K562 (cell line): ENCODE measurements at regions not wholly inside any gene's neighbourhood (a gene's known extent, or its start where the extent isn't known, plus 50 kb on each side); places are given as distances from the start of the nearest gene placed in this dataset.

Experiments
- GABPA ChIP-seq: fragments of 200-800 bp; sonication (Bioruptor generic); conservative IDR thresholded peaks from 2 replicates; pipeline ENCODE4 v1.6.1; 2016; ENCODE audit warnings: low read depth, missing genetic modification characterization, missing compliant biosample characterization
- HCFC1 ChIP-seq: IDR thresholded peaks from 2 replicates; pipeline ENCODE4 v1.6.1; 2012; ENCODE audit warnings: low read depth, low read length, improper control_type of control experiment
- KDM5B ChIP-seq: fragments of 200-600 bp; sonication (generic); IDR thresholded peaks from 2 replicates; pipeline ENCODE4 v1.6.1; 2012; ENCODE audit warnings: low read depth, mild to moderate bottlenecking, moderate library complexity, low read length, control low read depth, inconsistent platforms; ENCODE audit not compliant: insufficient replicate concordance
- NCOA6 ChIP-seq: fragments of 450-650 bp; IDR thresholded peaks from 2 replicates; pipeline ENCODE4 v1.6.1; 2017; ENCODE audit warnings: mild to moderate bottlenecking
- NR3C1 ChIP-seq: sonication (generic); formaldehyde crosslinking; IDR thresholded peaks from 2 replicates; pipeline ENCODE4 v1.8.1; 2022; ENCODE audit warnings: missing genetic modification reagents
- POLR2B ChIP-seq: fragments of 450-650 bp; IDR thresholded peaks from 2 replicates; pipeline ENCODE4 v1.6.1; 2018; ENCODE audit warnings: low read depth; ENCODE audit not compliant: partially characterized antibody
- RBM22 ChIP-seq: fragments of 200-400 bp; formaldehyde crosslinking; IDR thresholded peaks from 2 replicates; pipeline ENCODE4 v1.6.1; 2018; ENCODE audit warnings: low read length, low read depth; ENCODE audit not compliant: poor library complexity, severe bottlenecking
- RNF219 ChIP-seq: fragments of 250-450 bp; sonication (Bioruptor Pico); IDR thresholded peaks from 2 replicates; pipeline ENCODE4 v1.5.0; 2022; ENCODE audit warnings: mild to moderate bottlenecking
- TRIM28 ChIP-seq: fragments of 450-650 bp; IDR thresholded peaks from 2 replicates; pipeline ENCODE4 v1.6.1; 2017
- ZNF280A ChIP-seq: fragments of 450-650 bp; IDR thresholded peaks from 2 replicates; pipeline ENCODE4 v1.6.1; 2018; ENCODE audit warnings: mild to moderate bottlenecking, low read depth; ENCODE audit not compliant: partially characterized antibody
- TF ChIP-seq, protein P1 (sequence below): fragments of 450-650 bp; IDR thresholded peaks from 2 replicates; pipeline ENCODE4 v1.6.1; 2016; ENCODE audit warnings: borderline replicate concordance
- TF ChIP-seq, protein P2 (sequence below), 2 experiments: fragments of 450-650 bp; IDR thresholded peaks; 2 replicates each; pipeline ENCODE4 v1.6.1; 2016; ENCODE audit warnings: mild to moderate bottlenecking in 2 of 2, borderline replicate concordance in 1 of 2, low read depth in 1 of 2, moderate library complexity in 1 of 2

GRCh38 chr7:25495342-25496250, 267.3 kb upstream of the NPVF start (continued):
- TF ChIP-seq GABPA (tag): no peak
- no peak for TF ChIP-seq RNF219
- peak; percentile 80 for TF ChIP-seq TRIM28
- no peak for TF ChIP-seq RBM22
- TF ChIP-seq, protein P1, sequence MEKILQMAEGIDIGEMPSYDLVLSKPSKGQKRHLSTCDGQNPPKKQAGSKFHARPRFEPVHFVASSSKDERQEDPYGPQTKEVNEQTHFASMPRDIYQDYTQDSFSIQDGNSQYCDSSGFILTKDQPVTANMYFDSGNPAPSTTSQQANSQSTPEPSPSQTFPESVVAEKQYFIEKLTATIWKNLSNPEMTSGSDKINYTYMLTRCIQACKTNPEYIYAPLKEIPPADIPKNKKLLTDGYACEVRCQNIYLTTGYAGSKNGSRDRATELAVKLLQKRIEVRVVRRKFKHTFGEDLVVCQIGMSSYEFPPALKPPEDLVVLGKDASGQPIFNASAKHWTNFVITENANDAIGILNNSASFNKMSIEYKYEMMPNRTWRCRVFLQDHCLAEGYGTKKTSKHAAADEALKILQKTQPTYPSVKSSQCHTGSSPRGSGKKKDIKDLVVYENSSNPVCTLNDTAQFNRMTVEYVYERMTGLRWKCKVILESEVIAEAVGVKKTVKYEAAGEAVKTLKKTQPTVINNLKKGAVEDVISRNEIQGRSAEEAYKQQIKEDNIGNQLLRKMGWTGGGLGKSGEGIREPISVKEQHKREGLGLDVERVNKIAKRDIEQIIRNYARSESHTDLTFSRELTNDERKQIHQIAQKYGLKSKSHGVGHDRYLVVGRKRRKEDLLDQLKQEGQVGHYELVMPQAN: peak; percentile 29; the same call in 1 of the 2 replicates
- TF ChIP-seq NCOA6: no peak
- no peak for TF ChIP-seq HCFC1
- TF ChIP-seq KDM5B: no peak
- no peak for TF ChIP-seq ZNF280A
- no peak for TF ChIP-seq NR3C1 (CRISPR knock-in tag)
- TF ChIP-seq, protein P2, sequence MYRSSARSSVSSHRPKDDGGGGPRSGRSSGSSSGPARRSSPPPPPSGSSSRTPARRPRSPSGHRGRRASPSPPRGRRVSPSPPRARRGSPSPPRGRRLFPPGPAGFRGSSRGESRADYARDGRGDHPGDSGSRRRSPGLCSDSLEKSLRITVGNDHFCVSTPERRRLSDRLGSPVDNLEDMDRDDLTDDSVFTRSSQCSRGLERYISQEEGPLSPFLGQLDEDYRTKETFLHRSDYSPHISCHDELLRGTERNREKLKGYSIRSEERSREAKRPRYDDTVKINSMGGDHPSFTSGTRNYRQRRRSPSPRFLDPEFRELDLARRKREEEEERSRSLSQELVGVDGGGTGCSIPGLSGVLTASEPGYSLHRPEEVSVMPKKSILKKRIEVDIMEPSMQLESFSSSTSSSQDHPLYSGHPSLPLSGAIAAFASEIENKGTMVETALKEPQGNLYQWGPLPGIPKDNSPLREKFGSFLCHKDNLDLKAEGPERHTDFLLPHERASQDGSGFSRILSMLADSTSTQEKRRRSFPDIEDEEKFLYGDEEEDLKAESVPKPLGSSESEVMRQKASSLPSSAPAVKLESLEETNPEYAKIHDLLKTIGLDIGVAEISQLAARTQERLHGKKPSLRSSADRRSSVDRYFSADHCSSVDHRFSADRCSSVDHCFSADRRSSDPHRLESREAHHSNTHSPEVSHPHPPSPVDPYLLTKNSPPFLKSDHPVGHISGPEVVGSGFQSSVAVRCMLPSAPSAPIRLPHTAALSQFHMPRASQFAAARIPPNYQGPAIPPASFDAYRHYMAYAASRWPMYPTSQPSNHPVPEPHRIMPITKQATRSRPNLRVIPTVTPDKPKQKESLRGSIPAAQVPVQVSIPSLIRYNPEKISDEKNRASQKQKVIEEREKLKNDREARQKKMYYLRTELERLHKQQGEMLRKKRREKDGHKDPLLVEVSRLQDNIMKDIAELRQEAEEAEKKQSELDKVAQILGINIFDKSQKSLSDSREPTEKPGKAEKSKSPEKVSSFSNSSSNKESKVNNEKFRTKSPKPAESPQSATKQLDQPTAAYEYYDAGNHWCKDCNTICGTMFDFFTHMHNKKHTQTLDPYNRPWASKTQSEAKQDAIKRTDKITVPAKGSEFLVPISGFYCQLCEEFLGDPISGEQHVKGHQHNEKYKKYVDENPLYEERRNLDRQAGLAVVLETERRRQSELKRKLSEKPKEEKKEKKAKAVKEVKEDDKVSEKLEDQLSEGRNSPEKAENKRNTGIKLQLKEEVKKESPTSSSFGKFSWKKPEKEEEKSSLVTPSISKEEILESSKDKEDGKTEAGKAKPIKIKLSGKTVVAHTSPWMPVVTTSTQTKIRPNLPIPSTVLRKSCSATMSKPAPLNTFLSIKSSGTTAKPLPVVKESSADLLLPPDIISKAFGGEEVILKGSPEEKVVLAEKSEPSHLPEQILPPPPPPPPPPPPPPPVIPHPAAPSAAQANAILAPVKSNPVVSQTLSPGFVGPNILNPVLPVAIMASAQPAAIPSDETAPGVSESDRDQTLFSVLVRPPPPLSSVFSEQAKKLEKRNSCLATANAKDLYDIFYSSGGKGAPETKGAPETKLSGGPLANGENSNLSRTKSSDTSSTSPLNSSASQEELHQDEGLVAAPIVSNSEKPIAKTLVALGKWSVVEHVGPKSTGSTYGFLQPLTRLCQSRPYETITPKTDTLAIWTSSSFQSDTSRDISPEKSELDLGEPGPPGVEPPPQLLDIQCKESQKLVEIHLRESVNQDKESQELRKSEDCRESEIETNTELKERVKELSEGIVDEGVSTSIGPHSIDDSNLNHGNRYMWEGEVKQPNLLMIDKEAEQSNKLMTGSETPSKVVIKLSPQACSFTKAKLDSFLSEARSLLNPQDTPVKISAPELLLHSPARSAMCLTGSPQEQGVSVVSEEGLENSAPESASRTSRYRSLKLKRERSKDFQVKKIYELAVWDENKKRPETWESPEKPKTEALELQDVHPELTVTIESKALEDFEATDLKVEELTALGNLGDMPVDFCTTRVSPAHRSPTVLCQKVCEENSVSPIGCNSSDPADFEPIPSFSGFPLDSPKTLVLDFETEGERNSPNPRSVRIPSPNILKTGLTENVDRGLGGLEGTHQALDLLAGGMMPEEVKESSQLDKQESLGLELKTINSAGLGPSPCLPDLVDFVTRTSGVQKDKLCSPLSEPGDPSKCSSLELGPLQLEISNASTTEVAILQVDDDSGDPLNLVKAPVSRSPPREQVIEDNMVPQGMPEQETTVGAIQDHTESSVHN (IDR thresholded peaks at IDR 0.05; ENCODE audit: borderline replicate concordance in 1 of 2, low read depth in 1 of 2): no peak
- TF ChIP-seq POLR2B: no peak
